CD14-positive monocyte (primary cell): ENCODE measurements at regions not wholly inside any gene's neighbourhood (a gene's known extent, or its start where the extent isn't known, plus 50 kb on each side); places are given as distances from the start of the nearest gene placed in this dataset.

Experiments used
- DNase-seq, 3 donors: peaks; one replicate each; pipeline ENCODE4 v3.0.0-alpha.2; 2011 to 2022
- H2AFZ ChIP-seq: 2 replicates; pipeline ENCODE4 v1.6.0; 2012; ENCODE audit warnings: mild to moderate bottlenecking, low read depth, low read length, inconsistent platforms; ENCODE audit not compliant: insufficient read depth, poor library complexity, severe bottlenecking
- H3K27ac ChIP-seq, 2 donors: 1 replicate in 1 of 2; 2 replicates in 1 of 2; pipeline ENCODE4 v1.5.1; 2012 to 2013; ENCODE audit warnings: low read length in 2 of 2, control low read depth in 1 of 2, inconsistent platforms in 1 of 2, low read depth in 1 of 2, mild to moderate bottlenecking in 1 of 2
- H3K27me3 ChIP-seq, 2 donors: one replicate each; pipeline versions ENCODE4 v1.6.0 to v1.6.1; 2011 to 2013; ENCODE audit warnings: low read length in 2 of 2; ENCODE audit not compliant: control insufficient read depth in 2 of 2, insufficient read depth in 2 of 2
- H3K36me3 ChIP-seq, 2 donors: replicated peaks in 1 of 2; 1 replicate in 1 of 2; 2 replicates in 1 of 2; pipeline versions ENCODE4 v1.5.1 to v1.6.1; 2012 to 2013; ENCODE audit warnings: low read length in 2 of 2, control low read depth in 1 of 2, inconsistent platforms in 1 of 2, mild to moderate bottlenecking in 1 of 2; ENCODE audit not compliant: insufficient read depth in 2 of 2, control insufficient read depth in 1 of 2
- H3K4me1 ChIP-seq, 2 donors: 1 replicate in 1 of 2; 2 replicates in 1 of 2; pipeline versions ENCODE4 v1.5.1 to v1.6.1; 2012 to 2013; ENCODE audit warnings: low read length in 2 of 2, control low read depth in 1 of 2, inconsistent platforms in 1 of 2, mild to moderate bottlenecking in 1 of 2, moderate library complexity in 1 of 2; ENCODE audit not compliant: insufficient read depth in 2 of 2, control insufficient read depth in 1 of 2
- H3K4me2 ChIP-seq: replicated peaks from 2 replicates; pipeline ENCODE3; 2012; ENCODE audit warnings: low read length, moderate library complexity, mild to moderate bottlenecking; ENCODE audit not compliant: poor library complexity, severe bottlenecking; ENCODE audit errors: extremely low read depth
- H3K4me3 ChIP-seq, 3 experiments: fragments of 200-600 bp in 1 of 3; sonication (generic) in 1 of 3; replicated peaks in 1 of 3; 1 replicate in 2 of 3; 2 replicates in 1 of 3; pipeline ENCODE4 v1.5.1; 2011 to 2013; ENCODE audit warnings: low read length in 3 of 3, mild to moderate bottlenecking in 3 of 3, control low read depth in 2 of 3, low read depth in 2 of 3, inconsistent platforms in 1 of 3, moderate library complexity in 1 of 3
- H3K79me2 ChIP-seq: 2 replicates; pipeline ENCODE4 v1.6.0; 2012; ENCODE audit warnings: mild to moderate bottlenecking, control low read depth, inconsistent platforms, low read length, moderate library complexity; ENCODE audit not compliant: insufficient read depth
- H3K9ac ChIP-seq: 2 replicates; pipeline ENCODE4 v1.6.0; 2017; ENCODE audit warnings: low read length, mild to moderate bottlenecking; ENCODE audit not compliant: insufficient read depth, poor library complexity, severe bottlenecking
- H3K9me3 ChIP-seq, 2 donors: replicated peaks in 1 of 2; 1 replicate in 1 of 2; 2 replicates in 1 of 2; pipeline versions ENCODE4 v1.5.1 to v1.6.1; 2012 to 2013; ENCODE audit warnings: low read length in 2 of 2, control low read depth in 1 of 2; ENCODE audit not compliant: control insufficient read depth in 1 of 2, insufficient read depth in 1 of 2
- H4K20me1 ChIP-seq: 2 replicates; pipeline ENCODE4 v1.6.0; 2012; ENCODE audit warnings: mild to moderate bottlenecking, low read length, control low read depth, moderate library complexity; ENCODE audit not compliant: insufficient read depth
- H3K27ac Mint-ChIP-seq, 7 donors: one replicate each; pipeline ENCODE4 v1.8.0; 2020; ENCODE audit warnings: mild to moderate bottlenecking in 7 of 7, mixed read lengths in 7 of 7, moderate library complexity in 6 of 7, inconsistent platforms in 2 of 7
- H3K27me3 Mint-ChIP-seq, 3 donors: one replicate each; pipeline ENCODE4 v1.8.0; 2021 to 2022; ENCODE audit warnings: low read depth in 3 of 3, mild to moderate bottlenecking in 3 of 3, mixed read lengths in 3 of 3, moderate library complexity in 3 of 3, inconsistent platforms in 1 of 3
- H3K36me3 Mint-ChIP-seq, 2 donors: one replicate each; pipeline ENCODE4 v1.8.0; 2020; ENCODE audit warnings: mixed read lengths in 2 of 2, inconsistent platforms in 1 of 2, mild to moderate bottlenecking in 1 of 2
- H3K4me1 Mint-ChIP-seq: one replicate; pipeline ENCODE4 v1.8.0; 2020; ENCODE audit warnings: mild to moderate bottlenecking, mixed read lengths
- H3K4me3 Mint-ChIP-seq, 2 donors: one replicate each; pipeline ENCODE4 v1.8.0; 2020; ENCODE audit warnings: mild to moderate bottlenecking in 2 of 2, mixed read lengths in 2 of 2, moderate library complexity in 1 of 2
- H3K9me3 Mint-ChIP-seq, 7 donors: one replicate each; pipeline ENCODE4 v1.8.0; 2020 to 2022; ENCODE audit warnings: mixed read lengths in 7 of 7, mild to moderate bottlenecking in 6 of 7, moderate library complexity in 6 of 7, inconsistent platforms in 2 of 7
- CTCF ChIP-seq: fragments of 200-600 bp; IDR thresholded peaks from one replicate; pipeline ENCODE4 v1.8.0; 2022; ENCODE audit warnings: antibody characterized with exemption, mild to moderate bottlenecking
- WGBS: methylation state at CpG from one replicate; pipeline ENCODE4 v1.1.5; 2013; ENCODE audit warnings: missing lambda C conversion rate; ENCODE audit not compliant: insufficient coverage; 5-methylcytosine and 5-hydroxymethylcytosine counted together
- intact Hi-C, 2 donors: fragments of 100-400 bp; cut with micrococcal nuclease; formaldehyde crosslinking; loops; one replicate each; pipeline versions ENCODE4 v1.15.0 to v1.15.1; 2023

- DNase-seq: no peak
- intact Hi-C loops: no loop called here
- Histone ChIP-seq H2AFZ (no peak overlapping the region), H4K20me1 (no peaks in the 10 kb centered on the region), H3K27me3 (no peaks in the 10 kb centered on the region), H3K9ac (no peak overlapping the region), H3K36me3 (no peaks in the 10 kb centered on the region), H3K79me2 (no peaks in the 10 kb centered on the region), H3K4me1 (no peaks in the 10 kb centered on the region), H3K27ac (no peak overlapping the region), H3K9me3 (no peaks in the 10 kb centered on the region), H3K4me2 (no peak overlapping the region), H3K4me3 (no peak overlapping the region)
- Mint-ChIP-seq H3K4me3 (no peak overlapping the region), H3K27me3 (peaks cover 0 to 2% (median 0%) of the 10 kb centered on the region in 3 donors), H3K9me3 (peaks cover 0 to 2% (median 0%) of the 10 kb centered on the region in 7 donors), H3K36me3 (no peaks in the 10 kb centered on the region), H3K4me1 (no peaks in the 10 kb centered on the region), H3K27ac (no peak overlapping the region)
- TF ChIP-seq CTCF: no peak
- 100% methylated on average over 1 of the region's 4 CpGs for WGBS
Observed at GRCh38 chr2:64799592-64800252, 146.0 kb upstream of the SERTAD2 start.

- no peaks in the 10 kb centered on the region for H3K36me3 ChIP-seq
- peaks cover 0 to 2% (median 0%) of the 10 kb centered on the region in 7 donors for H3K9me3 Mint-ChIP-seq
- H3K27me3 ChIP-seq: no peaks in the 10 kb centered on the region
- WGBS: 100% methylated on average over 1 of the region's 2 CpGs
- no peak overlapping the region for H3K4me3 Mint-ChIP-seq
- no peak for DNase-seq
- peaks cover 0 to 2% (median 0%) of the 10 kb centered on the region in 3 donors for H3K27me3 Mint-ChIP-seq
- no peaks in the 10 kb centered on the region for H3K79me2 ChIP-seq
- H3K4me1 Mint-ChIP-seq: peaks cover 4% of the 10 kb centered on the region
- no peaks in the 10 kb centered on the region for H4K20me1 ChIP-seq
- H3K9ac ChIP-seq: no peak overlapping the region
- H3K4me1 ChIP-seq: no peaks in the 10 kb centered on the region
- peaks cover 0 to 2% of the 10 kb centered on the region in 2 donors for H3K36me3 Mint-ChIP-seq
- no peak overlapping the region for H2AFZ ChIP-seq
- no peak for TF ChIP-seq CTCF
- H3K4me2 ChIP-seq: no peak overlapping the region
- no peak overlapping the region for H3K4me3 ChIP-seq
- no peak overlapping the region for H3K27ac ChIP-seq
- intact Hi-C loops: no loop called here
- H3K9me3 ChIP-seq: no peaks in the 10 kb centered on the region
- H3K27ac Mint-ChIP-seq: no peak overlapping the region
Observed at GRCh38 chr2:64803776-64804175, 150.1 kb upstream of the SERTAD2 start.
